ENCODE measurements at regions not wholly inside any gene's neighbourhood (a gene's known extent, or its start where the extent isn't known, plus 50 kb on each side); places are given as distances from the start of the nearest gene placed in this dataset.

DNA sequence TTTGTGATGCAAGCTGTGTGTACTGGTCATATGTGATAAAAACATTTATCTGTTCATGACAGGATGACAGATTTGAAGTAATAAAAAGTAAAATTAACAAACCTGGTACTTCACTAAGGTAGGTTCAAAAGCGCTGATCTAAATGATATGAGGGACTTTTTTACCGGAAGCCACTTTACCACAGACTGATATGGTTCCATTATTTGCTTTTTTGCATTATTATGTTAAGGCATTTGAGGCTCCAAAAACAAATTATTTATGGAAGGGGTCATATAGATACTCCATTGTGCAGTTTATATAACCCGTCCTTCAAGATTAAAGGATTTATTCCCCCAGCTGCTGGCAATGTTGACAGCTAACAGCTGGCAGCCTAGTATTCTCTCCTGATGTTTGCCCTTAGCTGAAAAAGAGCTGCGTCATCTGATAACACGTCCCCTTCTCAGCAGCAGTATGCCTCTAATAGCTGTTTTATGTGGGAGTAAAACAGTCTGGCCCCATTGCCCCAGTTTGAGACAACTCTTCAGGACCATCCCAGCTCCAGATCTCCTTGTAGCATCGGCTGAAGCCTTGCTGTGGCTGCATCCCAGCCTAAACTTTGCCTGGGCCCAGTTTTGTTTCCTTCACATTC, 84.8 kb upstream of the XIRP2 start:
- no peak for TF ChIP-seq SUZ12 (IDR thresholded peaks at IDR 0.05; ENCODE audit: extremely low read depth, insufficient read depth, insufficient read length)
- TF ChIP-seq YY1 (IDR thresholded peaks at IDR 0.05; ENCODE audit: insufficient read depth, insufficient read length), result no peak

Data from NT2/D1 (cell line).